DND-41 (cell line): ENCODE measurements at regions not wholly inside any gene's neighbourhood (a gene's known extent, or its start where the extent isn't known, plus 50 kb on each side); places are given as distances from the start of the nearest gene placed in this dataset.

Experiments
- CTCF ChIP-seq: IDR thresholded peaks from 2 replicates; pipeline ENCODE4 v1.5.1; 2012; ENCODE audit warnings: borderline replicate concordance, low read length, moderate library complexity, mild to moderate bottlenecking; ENCODE audit not compliant: poor library complexity, severe bottlenecking; ENCODE audit errors: extremely low read depth
- EZH2 ChIP-seq: IDR thresholded peaks from 3 replicates; pipeline ENCODE4 v1.6.1; 2012; ENCODE audit warnings: borderline replicate concordance, low read depth, mild to moderate bottlenecking, moderate library complexity, low read length, inconsistent platforms; ENCODE audit not compliant: severe bottlenecking

DNA sequence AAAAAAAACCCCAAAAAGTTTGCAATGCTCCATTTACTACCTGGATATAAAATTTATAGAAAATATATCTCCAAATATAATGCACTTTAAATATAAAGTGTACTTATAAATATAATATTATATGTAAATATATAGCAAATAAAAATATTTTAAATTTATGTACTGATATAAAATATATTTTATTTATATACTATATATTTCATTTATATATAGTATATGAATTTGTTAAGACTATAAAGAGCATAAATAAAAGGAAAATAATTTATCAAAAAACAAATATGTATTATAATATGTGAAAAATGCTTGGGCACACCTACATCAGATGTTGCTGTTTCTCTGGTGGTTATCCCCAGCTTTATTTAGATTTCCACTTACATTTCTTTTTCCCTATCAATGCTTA, 71.0 kb upstream of the ZBTB18 start:
- TF ChIP-seq CTCF: no peak
- no peak for TF ChIP-seq EZH2
